ENCODE measurements at regions not wholly inside any gene's neighbourhood (a gene's known extent, or its start where the extent isn't known, plus 50 kb on each side); places are given as distances from the start of the nearest gene placed in this dataset.

DNA sequence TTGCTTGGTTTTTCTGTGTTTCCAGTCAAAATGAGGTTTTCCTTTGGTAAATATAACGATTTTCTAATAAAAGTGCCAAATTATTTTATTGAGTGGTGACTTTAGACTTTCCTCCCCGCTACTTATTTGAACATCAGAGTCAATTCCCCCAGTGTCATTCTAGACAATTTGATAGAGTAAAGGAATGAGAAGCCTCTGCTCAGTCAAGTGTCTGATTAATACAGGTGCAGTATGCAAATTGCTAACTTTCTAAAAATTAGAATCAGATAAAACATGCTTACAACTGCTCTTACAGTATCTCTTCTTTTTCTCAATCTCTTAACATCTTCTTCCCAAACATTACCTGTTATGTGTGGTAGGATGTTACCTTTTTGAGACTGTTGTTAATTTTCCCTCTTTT, 148.7 kb downstream of the CD83 start:
- no peak for TF ChIP-seq CTCF (IDR thresholded peaks at IDR 0.05; ENCODE audit: unreplicated experiment)
- peaks cover 9% of the 10 kb centered on the region for H3K9me3 Mint-ChIP-seq
- peaks cover 19% of the 10 kb centered on the region for H3K27me3 Mint-ChIP-seq (ENCODE audit: low read depth)
- H3K4me1 Mint-ChIP-seq = no peaks in the 10 kb centered on the region
- no peak for DNase-seq (ENCODE audit: low spot score in 2 of 2, unreplicated experiment in 2 of 2)
- H3K27ac Mint-ChIP-seq = no peak overlapping the region
- no peaks in the 10 kb centered on the region for H3K36me3 Mint-ChIP-seq
- no peak overlapping the region for H3K4me3 Mint-ChIP-seq

DNA sequence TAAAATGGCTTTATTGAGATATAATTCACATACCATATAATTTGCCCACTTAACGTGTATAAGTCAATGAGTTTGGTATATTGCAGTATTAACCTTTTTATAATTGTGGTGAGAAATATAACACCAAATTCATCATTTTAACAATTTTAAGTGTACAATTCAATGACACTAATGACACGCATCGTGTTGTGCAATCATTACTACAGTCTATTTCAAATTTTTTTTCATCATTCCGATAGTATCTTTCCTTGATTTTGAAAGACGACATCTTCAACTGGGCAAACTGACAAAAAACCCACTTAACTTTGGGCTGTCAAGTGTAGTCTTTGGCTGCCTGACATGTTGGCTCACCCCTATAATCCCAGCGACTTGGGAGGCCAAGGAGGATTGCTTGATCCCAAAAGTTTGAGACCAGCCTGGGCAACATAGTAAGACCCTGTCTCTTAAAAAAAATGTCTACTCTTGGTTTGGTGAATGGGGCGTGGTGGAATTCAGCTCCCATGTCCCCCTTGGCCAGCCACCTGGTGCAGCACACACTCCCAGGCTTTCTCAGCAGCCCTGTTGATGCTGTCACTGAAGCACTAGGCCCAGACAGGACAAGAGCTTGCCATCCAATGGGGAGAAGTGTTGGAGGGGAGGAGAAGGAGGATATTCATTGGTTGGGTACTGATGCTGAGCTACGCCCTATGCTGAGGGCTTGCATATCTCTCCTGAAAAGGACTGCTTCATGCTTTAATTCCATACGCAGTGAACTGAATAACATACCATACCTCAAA, 150.5 kb downstream of the CD83 start:
- Mint-ChIP-seq H3K36me3 (no peaks in the 10 kb centered on the region), H3K9me3 (peaks cover 13% of the 10 kb centered on the region), H3K4me3 (no peak overlapping the region), H3K27me3 (ENCODE audit: low read depth) (peaks cover 21% of the 10 kb centered on the region), H3K4me1 (no peaks in the 10 kb centered on the region), H3K27ac (no peak overlapping the region)
- TF ChIP-seq CTCF (IDR thresholded peaks at IDR 0.05; ENCODE audit: unreplicated experiment) = no peak
- no peak for DNase-seq (ENCODE audit: low spot score in 2 of 2, unreplicated experiment in 2 of 2)

- Mint-ChIP-seq H3K4me1 (peaks cover under 1% of the 10 kb centered on the region), H3K36me3 (no peaks in the 10 kb centered on the region), H3K9me3 (peaks cover 13% of the 10 kb centered on the region), H3K27me3 (ENCODE audit: low read depth) (peaks cover 22% of the 10 kb centered on the region), H3K27ac (no peak overlapping the region), H3K4me3 (no peak overlapping the region)
- no peak for DNase-seq (ENCODE audit: low spot score in 2 of 2, unreplicated experiment in 2 of 2)
- no peak for TF ChIP-seq CTCF (IDR thresholded peaks at IDR 0.05; ENCODE audit: unreplicated experiment)
Measured at GRCh38 chr6:14269436-14269835, 151.9 kb downstream of the CD83 start.

DNA sequence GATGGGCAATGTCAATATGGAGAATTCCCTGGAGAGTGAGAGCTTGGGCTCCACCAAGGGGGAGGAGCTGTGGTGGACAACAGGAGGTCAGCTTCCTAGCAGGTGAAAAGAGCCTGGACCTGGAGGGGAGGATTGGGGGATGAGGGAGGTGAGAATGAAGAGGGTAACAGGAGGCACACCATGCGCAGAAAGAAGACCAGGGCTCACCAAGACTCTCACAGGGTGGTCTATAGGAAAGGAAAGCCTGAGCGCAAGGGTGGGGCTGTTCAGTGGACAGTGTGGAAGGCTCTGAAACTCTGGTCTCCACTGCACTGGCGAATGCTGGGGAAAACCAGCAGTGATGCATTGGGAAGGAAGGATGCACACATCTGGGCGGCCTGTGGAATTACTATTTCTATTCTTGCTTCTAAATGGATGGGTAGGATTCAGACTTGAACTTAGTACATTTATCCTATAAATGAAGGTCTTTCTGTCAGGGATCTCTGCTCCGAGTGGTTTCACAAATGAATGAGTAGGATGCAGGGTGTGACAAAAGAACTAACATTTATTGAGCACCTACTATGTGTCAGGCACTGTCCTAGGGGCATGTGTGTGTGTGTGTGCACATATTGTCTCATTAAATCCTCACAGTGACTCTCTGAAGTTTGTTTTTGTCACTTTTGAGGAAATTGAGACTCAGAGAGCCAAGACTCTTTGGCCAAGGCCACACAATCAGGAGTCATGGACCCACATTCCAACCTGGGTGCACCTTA, 152.7 kb downstream of the CD83 start:
- no peak for TF ChIP-seq CTCF (IDR thresholded peaks at IDR 0.05; ENCODE audit: unreplicated experiment)
- Mint-ChIP-seq H3K4me1 (peaks cover 6% of the 10 kb centered on the region), H3K27ac (no peak overlapping the region), H3K27me3 (ENCODE audit: low read depth) (peaks cover 22% of the 10 kb centered on the region), H3K4me3 (no peak overlapping the region), H3K36me3 (no peaks in the 10 kb centered on the region), H3K9me3 (peaks cover 13% of the 10 kb centered on the region)
- no peak for DNase-seq (ENCODE audit: low spot score in 2 of 2, unreplicated experiment in 2 of 2)

GRCh38 chr6:14270925-14271788, 153.6 kb downstream of the CD83 start:
- H3K36me3 Mint-ChIP-seq = no peaks in the 10 kb centered on the region
- H3K27me3 Mint-ChIP-seq (ENCODE audit: low read depth) = peaks cover 27% of the 10 kb centered on the region
- H3K27ac Mint-ChIP-seq = no peak overlapping the region
- peaks cover 15% of the 10 kb centered on the region for H3K4me1 Mint-ChIP-seq
- H3K4me3 Mint-ChIP-seq = no peak overlapping the region
- TF ChIP-seq CTCF (IDR thresholded peaks at IDR 0.05; ENCODE audit: unreplicated experiment) = no peak
- peaks cover 13% of the 10 kb centered on the region for H3K9me3 Mint-ChIP-seq
- no peak for DNase-seq (ENCODE audit: low spot score in 2 of 2, unreplicated experiment in 2 of 2)
